Retina (tissue), 1 donor: ENCODE measurements at regions not wholly inside any gene's neighbourhood (a gene's known extent, or its start where the extent isn't known, plus 50 kb on each side); places are given as distances from the start of the nearest gene placed in this dataset.

Source experiments
- DNase-seq: peaks from one replicate; pipeline ENCODE4 v3.0.0-alpha.2; 2016

- no peak for DNase-seq
Measured at GRCh38 chr13:44292545-44292944, 81.1 kb upstream of the SERP2 start.

DNA sequence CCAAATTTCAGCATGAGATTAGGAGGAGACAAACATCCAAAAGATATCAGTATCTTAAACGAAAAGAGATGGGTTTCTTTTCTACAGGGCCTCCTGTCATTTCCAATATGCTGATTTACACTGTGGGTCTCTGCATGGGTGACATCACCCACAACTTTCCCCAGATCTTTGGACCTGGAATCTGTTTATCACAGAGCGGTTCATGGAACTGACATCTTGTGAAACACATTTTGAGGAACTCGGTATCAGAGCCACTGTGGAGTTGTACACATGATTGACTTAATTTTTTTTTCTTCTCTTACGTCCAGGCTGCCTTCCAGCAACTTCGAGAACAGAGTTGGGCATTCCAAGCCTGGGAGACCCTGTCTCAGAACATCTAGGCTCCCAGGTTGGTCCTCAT is 80.2 kb upstream of the SERP2 start:
- no peak for DNase-seq

DNA sequence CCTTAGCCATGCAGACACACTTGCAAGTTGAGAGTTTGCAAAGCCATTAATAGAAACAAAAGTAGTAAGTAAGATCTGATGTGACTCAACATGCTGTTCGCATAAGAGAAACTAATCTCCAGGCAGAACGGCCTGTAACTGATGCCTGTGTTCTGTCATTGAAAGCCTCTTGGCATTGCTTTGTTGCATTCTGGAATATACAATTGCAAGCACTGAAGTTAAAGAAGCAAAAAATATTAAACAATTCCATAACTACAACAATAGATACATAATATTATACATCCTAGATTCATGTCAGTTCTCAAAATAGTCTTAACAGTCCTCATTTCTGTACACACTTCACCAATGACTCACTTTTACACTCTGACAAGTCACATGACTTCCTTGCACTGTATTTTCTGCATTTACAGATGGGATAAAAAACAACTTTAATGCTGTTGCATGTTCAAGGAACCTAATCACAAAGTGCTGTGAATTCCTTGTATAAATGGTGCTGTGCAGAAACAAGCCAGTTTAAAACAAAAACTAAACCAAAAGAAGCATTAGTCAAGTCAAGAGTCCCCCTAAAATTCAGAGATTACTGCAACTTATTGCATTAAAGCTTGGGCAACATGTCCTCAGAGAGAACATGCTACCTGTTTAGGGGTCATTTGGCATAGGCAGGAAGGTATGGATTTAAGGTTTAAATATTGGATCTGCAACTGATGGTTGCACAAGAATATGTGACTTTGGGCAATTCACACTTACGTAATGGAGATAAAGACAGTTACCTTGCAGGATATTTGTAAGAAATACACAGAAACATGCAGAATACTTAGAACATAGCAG is 79.5 kb upstream of the SERP2 start:
- no peak for DNase-seq

DNA sequence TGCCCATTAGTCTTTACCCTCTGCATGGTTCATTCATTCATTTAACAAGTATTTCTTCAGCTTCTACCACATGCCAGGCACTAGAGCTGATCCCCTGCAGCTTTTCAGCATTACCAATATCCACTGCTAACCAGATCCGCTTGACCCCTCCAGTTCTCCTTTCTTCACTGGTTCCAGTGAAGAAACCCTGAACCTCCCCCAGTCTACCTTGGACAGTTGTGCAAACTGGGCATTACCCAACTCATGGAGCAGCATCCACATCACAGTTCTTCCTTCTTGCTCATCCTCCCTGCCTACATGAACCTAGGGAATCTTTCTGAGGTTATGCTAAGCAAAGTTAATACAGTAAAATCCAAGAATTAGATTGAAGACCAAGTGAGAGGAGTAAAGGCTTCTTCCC is 78.7 kb upstream of the SERP2 start:
- DNase-seq, result no peak

DNA sequence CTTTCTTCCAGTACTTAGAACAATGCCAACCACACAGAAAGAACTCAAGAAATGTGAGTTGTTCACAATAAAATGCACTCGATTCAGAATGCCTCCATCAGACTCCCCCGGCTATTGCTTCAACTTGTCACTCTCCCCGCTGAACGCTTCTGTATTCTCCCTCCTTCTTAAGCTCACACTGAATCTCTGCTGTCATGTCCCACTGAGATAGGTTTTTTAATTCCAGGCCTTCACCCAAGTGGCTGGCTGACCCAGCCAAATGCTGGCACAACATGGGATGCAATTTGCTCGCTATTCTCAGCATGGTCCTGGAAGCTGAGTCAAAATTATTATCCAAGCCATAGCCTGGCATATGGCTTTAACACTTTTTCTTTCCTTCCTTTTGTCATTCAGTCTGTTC is 76.8 kb upstream of the SERP2 start:
- DNase-seq, result no peak

DNA sequence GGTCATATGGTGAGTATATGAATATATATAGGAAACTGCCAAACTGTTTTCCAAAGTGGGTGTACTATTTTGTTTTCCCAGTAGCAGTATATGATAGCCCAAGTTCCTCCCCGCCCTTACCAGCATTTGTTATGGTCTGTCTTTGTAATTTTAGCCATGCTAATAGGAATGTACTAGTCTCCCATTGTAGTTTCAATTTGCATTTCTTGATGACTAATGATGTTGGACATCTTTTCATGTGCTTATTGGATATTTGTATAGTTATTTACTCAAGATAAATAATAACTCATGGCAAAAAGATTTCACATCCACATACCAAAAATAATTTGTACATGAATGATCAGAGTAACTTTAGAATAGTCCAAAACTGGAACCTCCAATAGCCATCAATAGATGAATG is 75.3 kb upstream of the SERP2 start:
- DNase-seq, result no peak

DNA sequence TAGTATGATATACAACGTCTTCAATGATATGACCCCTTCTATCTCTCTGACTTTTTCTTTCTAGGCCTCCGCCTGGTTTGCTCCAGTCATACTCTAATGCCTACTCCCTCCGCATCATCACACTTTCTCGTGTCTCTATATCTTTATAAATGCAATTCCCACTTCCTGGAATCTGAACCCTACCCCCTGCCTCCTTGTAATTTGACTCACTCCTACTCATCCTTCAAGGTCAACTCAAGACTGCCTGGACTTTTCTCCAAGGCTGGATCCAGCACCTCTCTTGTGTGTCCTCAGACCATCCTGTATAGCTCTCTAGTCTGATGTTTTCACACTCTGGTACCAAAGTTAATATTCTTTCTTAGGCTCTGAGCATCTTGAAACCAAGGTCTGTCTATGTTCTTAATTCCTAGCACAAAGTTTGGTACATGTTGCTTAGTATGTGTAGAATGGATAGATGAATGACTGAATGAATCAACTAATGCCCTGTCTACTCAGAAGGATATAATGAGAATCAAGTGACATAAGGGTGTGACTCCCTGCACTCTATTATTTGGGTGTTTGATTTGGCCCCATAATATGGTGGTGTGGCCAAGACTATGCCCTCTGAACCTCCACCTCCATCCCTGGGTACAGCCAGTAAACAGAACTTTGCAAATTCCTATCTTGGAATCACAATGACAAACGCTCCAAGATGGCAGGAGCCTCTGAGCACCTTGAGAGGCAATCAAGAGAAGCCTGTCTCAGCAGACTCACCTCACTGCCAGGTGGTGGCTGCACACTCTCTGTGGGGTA is 74.3 kb upstream of the SERP2 start:
- DNase-seq, result no peak

GRCh38 chr13:44300895-44301638 is 72.6 kb upstream of the SERP2 start:
- no peak for DNase-seq

- DNase-seq, result no peak
Measured at GRCh38 chr13:44301639-44302015, 72.0 kb upstream of the SERP2 start.

DNA sequence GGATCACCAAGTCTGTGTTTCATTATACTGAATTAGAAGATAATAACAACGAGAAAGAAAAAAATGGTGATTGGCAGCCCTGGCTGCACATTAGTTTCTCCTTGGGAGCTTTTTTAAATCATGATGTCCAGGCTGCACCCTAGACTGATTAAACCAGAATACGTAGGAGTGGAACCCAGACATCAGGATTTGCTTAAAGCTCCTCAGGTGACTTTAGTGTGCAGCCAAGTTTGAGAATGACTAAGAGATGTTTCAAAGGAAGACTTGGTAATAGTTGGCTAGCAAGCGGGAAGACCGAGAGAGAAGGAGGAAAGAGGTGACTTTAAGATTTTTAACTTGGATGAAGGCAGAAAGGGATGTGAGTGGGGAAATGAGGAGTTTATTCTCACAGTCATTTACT is 71.4 kb upstream of the SERP2 start:
- DNase-seq, result no peak

DNA sequence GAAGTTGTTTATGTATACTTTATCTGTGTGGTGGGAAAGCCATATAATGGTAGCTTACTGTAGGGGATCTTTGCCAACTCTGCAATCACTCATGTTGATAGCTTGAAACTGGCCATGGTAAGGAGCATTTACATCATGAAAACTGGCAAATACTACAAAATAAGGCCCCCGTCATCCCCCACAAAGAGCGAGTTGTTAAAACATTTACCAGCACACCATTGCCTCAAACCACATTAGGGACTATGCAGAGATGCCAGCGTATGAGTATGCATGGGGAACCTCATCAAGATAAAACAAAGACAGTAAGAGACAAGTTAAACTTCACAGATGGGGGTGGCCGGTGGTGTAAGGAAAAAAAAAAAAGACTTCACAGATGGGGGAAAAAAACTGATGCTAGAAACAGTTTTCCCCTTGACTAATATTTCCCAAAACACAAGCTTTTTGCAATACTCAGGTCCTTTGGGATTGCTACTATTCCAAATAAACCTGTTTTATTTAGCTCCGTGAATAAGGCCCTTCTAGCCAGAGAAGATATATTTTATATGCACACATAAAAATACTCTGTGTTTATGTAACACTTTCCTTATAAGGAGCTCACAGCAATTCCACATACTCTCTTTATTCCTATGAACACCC is 70.6 kb upstream of the SERP2 start:
- DNase-seq, result no peak

DNA sequence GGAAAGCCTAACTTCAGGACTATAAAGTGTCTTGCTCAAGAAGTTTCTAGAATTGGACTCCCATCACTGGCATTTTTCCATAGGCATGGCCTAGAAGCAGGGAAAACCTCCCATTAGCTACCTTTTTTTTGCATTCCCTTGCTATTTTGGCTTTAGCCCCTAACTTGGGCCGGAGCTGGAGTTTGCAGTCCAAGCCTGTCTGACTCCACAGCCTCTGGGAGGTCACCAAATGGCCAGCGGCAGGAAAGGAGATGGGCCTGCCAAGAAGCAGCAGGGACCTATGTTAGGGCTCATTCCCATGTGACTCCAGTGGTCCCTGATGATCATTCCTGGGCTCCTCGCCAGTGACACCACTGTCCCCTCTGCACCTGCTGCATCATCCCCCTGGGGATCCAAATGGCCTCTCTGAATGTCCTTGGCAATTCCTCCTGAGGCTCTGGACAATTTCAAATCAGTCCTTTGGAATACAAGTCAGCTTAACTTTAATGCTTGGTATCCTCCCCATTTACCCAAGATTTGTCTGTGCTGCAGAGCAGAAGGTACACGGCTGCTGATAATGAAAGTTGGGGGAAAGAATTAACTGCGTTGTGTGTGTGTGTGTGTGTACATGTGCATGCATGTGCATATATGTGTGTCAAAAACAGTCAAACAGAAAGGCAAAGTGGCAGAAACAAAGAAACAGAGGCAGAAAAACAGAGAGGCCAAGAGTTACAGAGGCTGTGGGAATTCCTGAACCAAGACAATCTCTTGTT is 69.8 kb upstream of the SERP2 start:
- DNase-seq, result no peak

GRCh38 chr13:44304433-44304725 is 69.2 kb upstream of the SERP2 start:
- DNase-seq, result no peak

- no peak for DNase-seq
Measured at GRCh38 chr13:44305286-44305685, 68.3 kb upstream of the SERP2 start.

GRCh38 chr13:44305917-44306370 is 67.7 kb upstream of the SERP2 start:
- peak; percentile 45 for DNase-seq

DNA sequence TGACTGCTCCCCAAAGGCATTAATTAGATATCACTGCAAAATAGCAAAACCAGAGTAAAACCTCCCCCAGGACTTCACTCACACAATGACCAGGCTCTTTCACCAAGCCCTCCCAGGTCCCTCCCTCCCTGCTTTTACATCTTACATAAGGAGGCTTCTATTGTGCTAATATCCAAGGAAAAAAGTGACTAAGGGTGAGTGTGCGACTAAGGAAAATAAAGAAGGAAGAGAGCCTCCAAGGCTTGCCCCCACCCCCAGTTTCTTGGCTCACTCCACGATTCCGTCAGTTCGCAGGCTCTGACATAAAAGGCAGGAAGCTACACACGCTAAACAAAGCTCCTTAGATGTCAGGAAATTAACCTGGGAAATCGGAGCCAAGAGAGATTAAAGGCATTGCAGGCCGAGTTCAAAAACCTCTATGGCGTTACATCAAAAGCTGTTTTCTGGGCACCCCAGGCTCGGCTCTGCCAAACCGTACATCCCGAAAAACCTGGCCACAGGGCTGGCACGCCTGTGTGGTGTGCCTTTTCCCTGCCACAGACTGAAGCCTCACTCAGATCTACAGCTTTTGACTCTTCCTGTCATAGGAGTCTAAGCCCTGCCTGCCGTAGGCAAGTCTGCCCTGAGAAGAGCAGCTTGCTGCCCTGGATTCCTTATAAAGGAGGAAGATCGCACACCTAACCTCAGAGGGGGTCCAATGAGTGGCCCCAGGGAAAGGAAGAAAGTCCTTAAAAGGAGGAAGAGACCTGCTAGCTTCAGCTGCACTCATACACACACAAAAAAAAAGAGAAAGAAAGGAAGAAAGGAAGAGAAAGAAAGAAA is 67.0 kb upstream of the SERP2 start:
- peak; percentile 61 for DNase-seq

DNA sequence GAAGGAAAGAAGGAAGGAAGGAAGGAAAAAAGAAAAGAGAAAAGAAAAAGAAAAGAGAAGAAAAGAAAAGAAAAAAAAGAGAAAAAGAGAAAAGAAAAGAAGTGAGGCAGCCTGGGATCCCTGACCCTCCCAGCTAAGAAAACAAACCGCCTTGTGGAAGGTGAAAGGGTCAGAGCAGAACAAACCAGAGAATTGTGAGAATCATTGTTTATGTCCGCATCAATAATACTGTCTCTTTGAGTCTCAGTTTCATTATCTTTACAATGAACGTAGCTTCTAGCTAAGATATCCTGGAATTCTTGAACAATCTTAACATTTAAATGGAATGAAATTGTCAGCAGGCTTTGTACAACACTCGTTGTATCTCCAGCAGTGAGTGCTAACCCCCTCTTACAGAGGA is 66.4 kb upstream of the SERP2 start:
- no peak for DNase-seq

GRCh38 chr13:44307844-44308243 is 65.8 kb upstream of the SERP2 start:
- no peak for DNase-seq

GRCh38 chr13:44308352-44308751 is 65.3 kb upstream of the SERP2 start:
- no peak for DNase-seq

- DNase-seq, result no peak
Measured at GRCh38 chr13:44309794-44310757, 63.5 kb upstream of the SERP2 start.
